PC-9 (cell line): ENCODE measurements at regions not wholly inside any gene's neighbourhood (a gene's known extent, or its start where the extent isn't known, plus 50 kb on each side); places are given as distances from the start of the nearest gene placed in this dataset.

Source experiments
- BruUV-seq: library from RNA; stranded (reverse); fragments of 400-500 nt; replicated peaks from 2 replicates; lab custom pipeline; 2021; lab: Mats Ljungman, UMichigan
- CTCF ChIA-PET: fragments of 300-600 bp; sonication (Branson Sonifier 250); formaldehyde crosslinking; loops from one replicate; lab custom pipeline; 2022; ENCODE audit warnings: antibody characterized with exemption; lab: Charles Lee
- POLR2A ChIA-PET: fragments of 300-600 bp; sonication (Branson Sonifier 250); formaldehyde crosslinking; loops from one replicate; lab custom pipeline; 2022; ENCODE audit warnings: antibody characterized with exemption; ENCODE audit not compliant: unreplicated experiment; lab: Charles Lee
- DNase-seq, 2 experiments: peaks; one replicate each; pipeline versions ENCODE4 v3.0.0 to v3.0.0-alpha.2; 2015 to 2022; ENCODE audit warnings: mixed read lengths in 1 of 2
- H2AFZ ChIP-seq: fragments of 200-600 bp; sonication (generic); 2 replicates; pipeline ENCODE4 v1.8.1; 2017; ENCODE audit warnings: antibody characterized with exemption
- H3F3A ChIP-seq: fragments of 200-600 bp; sonication (generic); 2 replicates; pipeline ENCODE4 v1.8.1; 2017; ENCODE audit warnings: antibody characterized with exemption, mild to moderate bottlenecking, low read depth; ENCODE audit not compliant: insufficient read depth
- H3K27ac ChIP-seq: fragments of 200-600 bp; sonication (generic); 2 replicates; pipeline ENCODE4 v1.6.1; 2016; ENCODE audit warnings: mixed run types
- H3K27me3 ChIP-seq: fragments of 200-600 bp; sonication (generic); 2 replicates; pipeline ENCODE4 v1.6.1; 2016; ENCODE audit warnings: low read depth, mixed run types; ENCODE audit not compliant: insufficient read depth
- H3K36me3 ChIP-seq: fragments of 200-600 bp; sonication (generic); 2 replicates; pipeline ENCODE4 v1.6.1; 2016; ENCODE audit warnings: low read depth, mixed run types
- H3K4me1 ChIP-seq: fragments of 200-600 bp; sonication (generic); replicated peaks from 2 replicates; pipeline ENCODE4 v1.6.1; 2016; ENCODE audit warnings: mixed run types; ENCODE audit not compliant: insufficient read depth
- H3K4me2 ChIP-seq: fragments of 200-600 bp; sonication (generic); 2 replicates; pipeline ENCODE4 v1.6.1; 2017; ENCODE audit warnings: mixed run types
- H3K4me3 ChIP-seq: fragments of 200-600 bp; sonication (generic); 2 replicates; pipeline ENCODE4 v1.6.1; 2016; ENCODE audit warnings: mixed run types
- H3K79me2 ChIP-seq: fragments of 200-600 bp; sonication (generic); 2 replicates; pipeline ENCODE4 v1.6.1; 2017; ENCODE audit warnings: low read depth, mixed run types
- H3K9me2 ChIP-seq: fragments of 200-600 bp; sonication (generic); 2 replicates; pipeline ENCODE4 v1.8.1; 2017; ENCODE audit warnings: mild to moderate bottlenecking; ENCODE audit not compliant: insufficient read depth
- H3K9me3 ChIP-seq: fragments of 200-600 bp; sonication (generic); 2 replicates; pipeline ENCODE4 v1.8.1; 2016; ENCODE audit warnings: low read depth; ENCODE audit not compliant: insufficient read depth
- H4K20me1 ChIP-seq: fragments of 200-600 bp; sonication (generic); 2 replicates; pipeline ENCODE4 v1.8.1; 2017; ENCODE audit not compliant: insufficient read depth
- CTCF ChIP-seq: fragments of 200-600 bp; sonication (generic); conservative IDR thresholded peaks from 2 replicates; pipeline ENCODE4 v1.6.1; 2017; ENCODE audit warnings: mixed run types, antibody characterized with exemption, mild to moderate bottlenecking, moderate library complexity
- EZH2 ChIP-seq: fragments of 200-600 bp; sonication (generic); IDR thresholded peaks from 2 replicates; pipeline ENCODE4 v1.8.0; 2017; ENCODE audit warnings: antibody characterized with exemption, low read depth
- intact Hi-C: fragments of 100-400 bp; cut with micrococcal nuclease; formaldehyde crosslinking; loops from one replicate; pipeline ENCODE4 v1.10.0; 2022; ENCODE audit not compliant: unreplicated experiment

GRCh38 chr2:160672211-160672610 is 178.6 kb upstream of the RBMS1 start:
- BruUV-seq = no TSS peak
- ChIA-PET CTCF (no interaction called here), POLR2A (no interaction called here)

GRCh38 chr2:160674146-160674750 is 180.6 kb upstream of the RBMS1 start:
- no peak for TF ChIP-seq EZH2
- no peak for TF ChIP-seq CTCF
- no peaks in the 10 kb centered on the region for H3K36me3 ChIP-seq
- H3K4me1 ChIP-seq = no peaks in the 10 kb centered on the region
- H2AFZ ChIP-seq = no peak overlapping the region
- H3K9me3 ChIP-seq = no peaks in the 10 kb centered on the region
- no peaks in the 10 kb centered on the region for H3F3A ChIP-seq
- no peaks in the 10 kb centered on the region for H3K27me3 ChIP-seq
- POLR2A ChIA-PET = no interaction called here
- intact Hi-C loops = no loop called here
- DNase-seq = no peak
- H3K4me3 ChIP-seq = no peak overlapping the region
- H3K27ac ChIP-seq = no peak overlapping the region
- no peaks in the 10 kb centered on the region for H4K20me1 ChIP-seq
- no TSS peak for BruUV-seq
- CTCF ChIA-PET = no interaction called here
- no peaks in the 10 kb centered on the region for H3K79me2 ChIP-seq
- H3K9me2 ChIP-seq = no peaks in the 10 kb centered on the region
- no peak overlapping the region for H3K4me2 ChIP-seq

More at GRCh38 chr2:160672211-160672610, 178.6 kb upstream of the RBMS1 start:
- TF ChIP-seq EZH2 (no peak), CTCF (no peak)
- H3K4me3 ChIP-seq = no peak overlapping the region
- DNase-seq = no peak
- H3K27ac ChIP-seq = no peak overlapping the region
- H3K79me2 ChIP-seq = no peaks in the 10 kb centered on the region
- no peaks in the 10 kb centered on the region for H3K9me2 ChIP-seq
- peaks cover 3% of the 10 kb centered on the region; the same call in 1 of the 2 replicates for H3F3A ChIP-seq
- intact Hi-C loops = no loop called here
- H2AFZ ChIP-seq = no peak overlapping the region
- H3K27me3 ChIP-seq = no peaks in the 10 kb centered on the region
- H3K4me2 ChIP-seq = no peak overlapping the region
- peaks cover 5% of the 10 kb centered on the region for H3K4me1 ChIP-seq
- peaks cover 7% of the 10 kb centered on the region; the same call in 1 of the 2 replicates for H3K9me3 ChIP-seq
- H3K36me3 ChIP-seq = no peaks in the 10 kb centered on the region
- no peaks in the 10 kb centered on the region for H4K20me1 ChIP-seq

- Histone ChIP-seq H3K36me3 (no peaks in the 10 kb centered on the region), H3F3A (no peaks in the 10 kb centered on the region), H3K27ac (no peak overlapping the region), H3K4me3 (no peak overlapping the region), H3K4me1 (no peaks in the 10 kb centered on the region), H3K9me2 (no peaks in the 10 kb centered on the region), H3K79me2 (no peaks in the 10 kb centered on the region), H2AFZ (no peak overlapping the region), H4K20me1 (no peaks in the 10 kb centered on the region), H3K4me2 (no peak overlapping the region), H3K9me3 (no peaks in the 10 kb centered on the region), H3K27me3 (no peaks in the 10 kb centered on the region)
- no peak for TF ChIP-seq EZH2
- no peak for TF ChIP-seq CTCF
- ChIA-PET POLR2A (no interaction called here), CTCF (no interaction called here)
- DNase-seq = no peak
- BruUV-seq = no TSS peak
- intact Hi-C loops = no loop called here
These were observed 186.1 kb upstream of the RBMS1 start for GRCh38 chr2:160679686-160680085.
